ENCODE measurements at regions not wholly inside any gene's neighbourhood (a gene's known extent, or its start where the extent isn't known, plus 50 kb on each side); places are given as distances from the start of the nearest gene placed in this dataset.

DNA sequence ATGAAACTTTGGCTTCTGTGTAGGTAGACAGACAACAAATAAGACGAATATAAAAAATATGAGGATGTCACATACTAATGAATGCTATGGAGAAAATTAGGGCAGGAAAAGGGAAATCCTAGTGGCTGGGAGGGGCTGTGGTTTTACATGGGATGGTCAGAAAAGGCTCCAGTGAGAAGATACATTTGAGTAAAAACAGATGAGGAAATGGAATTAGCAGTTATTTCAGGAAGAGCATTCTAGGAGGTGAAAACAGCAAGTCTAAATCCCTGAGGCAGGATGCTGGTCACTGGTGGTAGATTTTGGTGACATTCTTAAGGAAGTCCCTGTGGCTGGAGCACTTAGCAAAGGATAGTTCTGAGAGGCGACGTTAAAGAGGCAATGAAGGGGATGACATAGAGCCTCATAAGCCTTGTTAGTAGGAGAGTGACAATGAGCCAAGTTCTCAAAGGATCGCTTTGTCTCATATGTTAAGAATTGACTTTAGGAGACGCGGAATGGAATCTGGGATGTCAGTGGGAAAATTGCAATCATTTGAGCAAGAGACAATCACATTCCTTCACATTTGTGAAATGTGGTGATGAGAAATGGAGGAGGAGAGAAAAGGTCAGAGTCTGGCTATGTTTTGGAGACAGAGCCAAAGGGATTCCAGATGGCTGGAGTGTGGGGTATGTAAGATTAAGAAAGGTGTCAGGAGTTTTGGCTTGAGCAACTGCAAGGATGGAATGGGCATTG, 384.7 kb upstream of the FZD8 start:
- no peaks in the 10 kb centered on the region for H3K9me3 ChIP-seq (ENCODE audit: control insufficient read depth, low read length)
- H3K4me2 ChIP-seq (ENCODE audit: low read length), result no peak overlapping the region
- no peaks in the 10 kb centered on the region for H3K36me3 ChIP-seq (ENCODE audit: control insufficient read depth, insufficient read depth, low read length)
- no peaks in the 10 kb centered on the region for H3K4me1 ChIP-seq
- H3K4me3 ChIP-seq (ENCODE audit: low read depth, low read length), result no peak overlapping the region
- no peaks in the 10 kb centered on the region for H3K27me3 ChIP-seq (ENCODE audit: control insufficient read depth, insufficient read depth, low read length)
- H3K79me2 ChIP-seq, result no peaks in the 10 kb centered on the region
- no peak overlapping the region for H2AFZ ChIP-seq
- no peak overlapping the region for H3K27ac ChIP-seq
- TF ChIP-seq, protein P1, sequence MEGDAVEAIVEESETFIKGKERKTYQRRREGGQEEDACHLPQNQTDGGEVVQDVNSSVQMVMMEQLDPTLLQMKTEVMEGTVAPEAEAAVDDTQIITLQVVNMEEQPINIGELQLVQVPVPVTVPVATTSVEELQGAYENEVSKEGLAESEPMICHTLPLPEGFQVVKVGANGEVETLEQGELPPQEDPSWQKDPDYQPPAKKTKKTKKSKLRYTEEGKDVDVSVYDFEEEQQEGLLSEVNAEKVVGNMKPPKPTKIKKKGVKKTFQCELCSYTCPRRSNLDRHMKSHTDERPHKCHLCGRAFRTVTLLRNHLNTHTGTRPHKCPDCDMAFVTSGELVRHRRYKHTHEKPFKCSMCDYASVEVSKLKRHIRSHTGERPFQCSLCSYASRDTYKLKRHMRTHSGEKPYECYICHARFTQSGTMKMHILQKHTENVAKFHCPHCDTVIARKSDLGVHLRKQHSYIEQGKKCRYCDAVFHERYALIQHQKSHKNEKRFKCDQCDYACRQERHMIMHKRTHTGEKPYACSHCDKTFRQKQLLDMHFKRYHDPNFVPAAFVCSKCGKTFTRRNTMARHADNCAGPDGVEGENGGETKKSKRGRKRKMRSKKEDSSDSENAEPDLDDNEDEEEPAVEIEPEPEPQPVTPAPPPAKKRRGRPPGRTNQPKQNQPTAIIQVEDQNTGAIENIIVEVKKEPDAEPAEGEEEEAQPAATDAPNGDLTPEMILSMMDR (IDR thresholded peaks at IDR 0.05), result no peak
- no peak overlapping the region for H3K9ac ChIP-seq

DNA sequence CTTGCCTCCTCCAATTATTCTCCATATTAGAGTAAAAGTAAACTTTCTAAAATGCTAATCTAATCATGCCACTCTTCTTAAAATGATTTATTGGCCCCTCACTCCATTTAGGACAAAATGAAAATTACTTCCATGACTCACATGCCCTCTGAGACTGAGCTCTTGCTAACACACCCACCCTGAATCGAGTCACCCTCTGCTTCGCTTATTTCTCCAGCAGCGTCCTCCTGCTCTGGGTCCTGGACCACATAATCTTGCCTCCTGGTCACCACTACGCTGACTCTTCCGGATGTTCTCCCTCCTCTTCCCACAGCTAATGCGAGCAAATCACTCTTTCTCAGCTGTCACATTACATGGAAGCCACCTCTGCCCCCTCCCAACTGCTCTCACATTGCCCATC, 384.0 kb upstream of the FZD8 start:
- Histone ChIP-seq H2AFZ (no peak overlapping the region), H3K79me2 (no peaks in the 10 kb centered on the region), H3K9ac (no peak overlapping the region), H3K4me3 (ENCODE audit: low read depth, low read length) (no peak overlapping the region), H3K27me3 (ENCODE audit: control insufficient read depth, insufficient read depth, low read length) (no peaks in the 10 kb centered on the region), H3K9me3 (ENCODE audit: control insufficient read depth, low read length) (no peaks in the 10 kb centered on the region), H3K4me2 (ENCODE audit: low read length) (no peak overlapping the region), H3K4me1 (no peaks in the 10 kb centered on the region), H3K36me3 (ENCODE audit: control insufficient read depth, insufficient read depth, low read length) (no peaks in the 10 kb centered on the region), H3K27ac (no peak overlapping the region)
- TF ChIP-seq, protein P1 (IDR thresholded peaks at IDR 0.05), result no peak

DNA sequence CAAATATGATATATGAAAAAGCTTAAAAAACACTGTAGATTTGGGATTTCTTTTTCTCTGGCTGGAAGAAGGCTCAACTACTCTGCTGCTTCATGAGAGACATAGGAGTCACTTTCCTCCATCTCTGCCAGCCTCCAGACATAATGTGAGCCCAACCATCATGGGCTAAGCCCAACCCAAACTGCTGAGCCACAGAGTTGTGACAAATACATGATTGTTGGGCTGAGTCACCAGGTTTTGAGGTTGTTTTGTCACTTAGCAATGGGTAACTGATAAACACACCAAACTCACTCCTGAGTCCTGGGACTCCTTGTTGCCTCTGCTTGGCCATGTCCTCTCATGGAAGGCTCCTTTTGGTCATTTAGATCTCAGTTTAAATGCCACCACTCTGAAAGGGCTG, 381.8 kb upstream of the FZD8 start:
- H3K9ac ChIP-seq, result no peak overlapping the region
- no peak overlapping the region for H3K27ac ChIP-seq
- H3K36me3 ChIP-seq (ENCODE audit: control insufficient read depth, insufficient read depth, low read length), result no peaks in the 10 kb centered on the region
- no peaks in the 10 kb centered on the region for H3K9me3 ChIP-seq (ENCODE audit: control insufficient read depth, low read length)
- TF ChIP-seq, protein P1 (IDR thresholded peaks at IDR 0.05), result no peak
- H2AFZ ChIP-seq, result no peak overlapping the region
- no peaks in the 10 kb centered on the region for H3K4me1 ChIP-seq
- H3K4me3 ChIP-seq (ENCODE audit: low read depth, low read length), result no peak overlapping the region
- no peaks in the 10 kb centered on the region for H3K27me3 ChIP-seq (ENCODE audit: control insufficient read depth, insufficient read depth, low read length)
- H3K4me2 ChIP-seq (ENCODE audit: low read length), result no peak overlapping the region
- no peaks in the 10 kb centered on the region for H3K79me2 ChIP-seq

DNA sequence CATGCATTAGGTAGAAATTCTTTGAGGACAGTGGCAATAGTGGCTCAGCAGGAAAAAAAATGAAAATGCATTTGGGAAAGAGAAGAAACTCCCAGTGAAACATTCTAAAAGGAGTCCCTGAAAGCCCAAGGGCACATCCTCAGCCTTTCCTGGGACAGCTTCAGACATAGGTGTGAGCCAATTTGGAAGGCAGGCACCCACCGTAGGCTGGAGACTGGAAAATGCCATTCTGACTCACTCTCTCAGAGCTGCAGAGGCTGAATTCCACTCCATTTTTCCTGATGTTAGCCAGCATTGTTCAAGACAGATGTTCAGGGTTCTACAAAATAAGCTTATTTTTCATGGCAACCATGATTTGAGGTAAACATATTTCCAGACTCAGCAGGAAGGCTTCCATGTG, 379.0 kb upstream of the FZD8 start:
- Histone ChIP-seq H3K4me3 (ENCODE audit: low read depth, low read length) (no peak overlapping the region), H3K4me1 (no peaks in the 10 kb centered on the region), H3K4me2 (ENCODE audit: low read length) (no peak overlapping the region), H3K27ac (no peak overlapping the region), H3K36me3 (ENCODE audit: control insufficient read depth, insufficient read depth, low read length) (no peaks in the 10 kb centered on the region), H3K9me3 (ENCODE audit: control insufficient read depth, low read length) (no peaks in the 10 kb centered on the region), H3K9ac (no peak overlapping the region), H3K79me2 (no peaks in the 10 kb centered on the region), H3K27me3 (ENCODE audit: control insufficient read depth, insufficient read depth, low read length) (no peaks in the 10 kb centered on the region), H2AFZ (no peak overlapping the region)
- TF ChIP-seq, protein P1 (IDR thresholded peaks at IDR 0.05), result no peak

DNA sequence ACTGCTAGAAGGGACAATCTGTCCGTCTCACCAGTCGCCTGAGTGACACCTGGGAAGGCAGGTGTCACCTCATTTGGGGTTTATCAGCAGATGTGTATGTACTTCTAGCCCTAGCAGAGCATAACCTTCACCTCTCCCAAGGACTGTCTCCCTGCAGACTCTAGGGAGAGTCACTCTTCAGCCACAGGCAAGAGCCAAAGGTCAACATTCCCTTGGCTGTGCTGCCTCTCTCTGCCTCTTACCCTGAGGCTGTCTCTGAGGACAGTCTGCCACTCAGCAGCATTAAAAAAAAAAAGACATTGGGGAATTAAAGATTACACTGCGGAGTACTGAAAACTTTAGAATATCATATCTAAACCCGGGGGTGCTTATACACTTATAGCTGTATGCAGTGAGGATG, 377.7 kb upstream of the FZD8 start:
- TF ChIP-seq, protein P1 (IDR thresholded peaks at IDR 0.05), result no peak
- H3K79me2 ChIP-seq, result no peaks in the 10 kb centered on the region

More for the DNA sequence above, 377.7 kb upstream of the FZD8 start:
- Histone ChIP-seq H3K27me3 (ENCODE audit: control insufficient read depth, insufficient read depth, low read length) (no peaks in the 10 kb centered on the region), H3K27ac (no peak overlapping the region), H3K4me1 (no peaks in the 10 kb centered on the region), H3K9me3 (ENCODE audit: control insufficient read depth, low read length) (no peaks in the 10 kb centered on the region), H2AFZ (no peak overlapping the region), H3K36me3 (ENCODE audit: control insufficient read depth, insufficient read depth, low read length) (no peaks in the 10 kb centered on the region), H3K4me2 (ENCODE audit: low read length) (no peak overlapping the region), H3K4me3 (ENCODE audit: low read depth, low read length) (no peak overlapping the region), H3K9ac (no peak overlapping the region)

Data from parathyroid adenoma (tissue), 2 donors.